ENCODE measurements at regions not wholly inside any gene's neighbourhood (a gene's known extent, or its start where the extent isn't known, plus 50 kb on each side); places are given as distances from the start of the nearest gene placed in this dataset.
"Not testable (repeated sequence)": the region's sequence is repeated elsewhere in the genome, so short reads cannot be mapped to it uniquely, and the experiment has no call there.

DNA sequence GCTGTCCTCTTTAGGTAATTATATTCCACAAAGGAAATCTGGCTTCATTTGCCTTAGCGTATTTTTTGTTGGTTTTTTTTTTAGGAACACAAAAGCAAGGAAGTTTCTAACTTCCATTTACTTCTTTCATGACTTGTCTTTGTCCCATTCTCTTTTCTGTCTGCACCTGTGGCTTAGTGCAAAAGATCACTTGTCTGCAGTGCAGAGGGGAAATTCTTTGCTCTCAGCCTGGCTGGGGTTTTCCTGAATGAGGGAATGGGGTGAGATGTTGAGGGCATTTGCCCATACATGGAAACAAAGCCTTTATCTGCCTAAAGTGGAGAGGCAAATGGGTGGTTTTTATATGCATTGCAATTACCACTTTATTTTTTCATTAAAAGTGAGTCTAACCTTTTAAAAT is 361.1 kb upstream of the IGFBP3 start:
- H3K27ac Mint-ChIP-seq (ENCODE audit: unreplicated experiment) = no peak overlapping the region
- no peak overlapping the region for H3K4me3 Mint-ChIP-seq (ENCODE audit: unreplicated experiment)
- no peak for TF ChIP-seq CTCF (IDR thresholded peaks at IDR 0.05)
- no peak for DNase-seq (ENCODE audit: extremely low spot score, unreplicated experiment)
- H3K9me3 Mint-ChIP-seq (ENCODE audit: unreplicated experiment) = peaks cover 8% of the 10 kb centered on the region
- no peaks in the 10 kb centered on the region for H3K36me3 Mint-ChIP-seq (ENCODE audit: unreplicated experiment)
- H3K27me3 Mint-ChIP-seq (ENCODE audit: unreplicated experiment) = no peaks in the 10 kb centered on the region
- peaks cover 17% of the 10 kb centered on the region for H3K4me1 Mint-ChIP-seq (ENCODE audit: unreplicated experiment)

DNA sequence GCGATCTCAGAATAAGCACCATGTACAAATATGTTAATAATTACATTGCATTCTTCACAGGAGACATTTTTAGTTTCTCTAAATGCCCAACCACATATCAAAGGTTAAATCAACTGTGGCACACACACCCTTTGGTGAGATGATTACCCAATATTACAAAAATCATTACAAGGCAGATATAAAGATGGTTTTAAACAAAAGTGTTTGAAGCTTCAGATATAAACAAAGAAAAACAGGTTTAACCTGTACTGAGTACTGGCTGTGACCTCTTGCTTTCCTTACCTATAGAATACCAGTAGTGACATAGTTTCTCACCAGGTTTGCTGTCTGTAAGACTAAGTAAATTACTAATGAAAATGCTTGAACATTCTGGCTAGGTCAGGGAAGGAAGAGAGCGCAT is 360.0 kb upstream of the IGFBP3 start:
- no peak for DNase-seq (ENCODE audit: extremely low spot score, unreplicated experiment)
- Mint-ChIP-seq H3K9me3 (ENCODE audit: unreplicated experiment) (peaks cover 13% of the 10 kb centered on the region), H3K4me3 (ENCODE audit: unreplicated experiment) (no peak overlapping the region), H3K4me1 (ENCODE audit: unreplicated experiment) (peaks cover 17% of the 10 kb centered on the region), H3K27ac (ENCODE audit: unreplicated experiment) (no peak overlapping the region), H3K27me3 (ENCODE audit: unreplicated experiment) (no peaks in the 10 kb centered on the region), H3K36me3 (ENCODE audit: unreplicated experiment) (peaks cover 3% of the 10 kb centered on the region)
- no peak for TF ChIP-seq CTCF (IDR thresholded peaks at IDR 0.05)

- peaks cover 3% of the 10 kb centered on the region for H3K36me3 Mint-ChIP-seq (ENCODE audit: unreplicated experiment)
- no peak overlapping the region for H3K4me3 Mint-ChIP-seq (ENCODE audit: unreplicated experiment)
- TF ChIP-seq CTCF (IDR thresholded peaks at IDR 0.05) = no peak
- no peaks in the 10 kb centered on the region for H3K27me3 Mint-ChIP-seq (ENCODE audit: unreplicated experiment)
- H3K9me3 Mint-ChIP-seq (ENCODE audit: unreplicated experiment) = peaks cover 13% of the 10 kb centered on the region
- peaks cover 17% of the 10 kb centered on the region for H3K4me1 Mint-ChIP-seq (ENCODE audit: unreplicated experiment)
- H3K27ac Mint-ChIP-seq (ENCODE audit: unreplicated experiment) = no peak overlapping the region
- no peak for DNase-seq (ENCODE audit: extremely low spot score, unreplicated experiment)
Measured at GRCh38 chr7:46279290-46279689, 358.2 kb upstream of the IGFBP3 start.

DNA sequence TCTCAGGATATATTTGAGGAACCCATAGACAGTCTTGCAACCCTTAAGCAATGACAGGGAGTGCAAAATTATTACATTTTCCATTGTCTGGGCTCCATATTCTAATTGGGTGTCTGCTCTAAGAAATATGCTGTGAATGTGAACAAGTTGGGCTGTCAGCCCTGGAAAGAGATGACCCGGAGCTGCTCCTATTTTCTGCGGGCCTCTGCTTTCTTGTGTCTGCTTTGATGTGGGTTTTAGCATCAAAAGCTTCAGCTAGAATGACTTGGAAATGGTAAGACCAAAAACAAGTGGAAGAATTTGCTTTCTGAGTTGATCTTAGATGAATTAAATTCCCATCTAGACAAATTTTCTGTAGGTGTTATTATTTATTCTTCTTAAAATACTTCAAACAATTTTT is 343.6 kb upstream of the IGFBP3 start:
- Mint-ChIP-seq H3K27me3 (ENCODE audit: unreplicated experiment) (no peaks in the 10 kb centered on the region), H3K4me1 (ENCODE audit: unreplicated experiment) (peaks cover 15% of the 10 kb centered on the region), H3K9me3 (ENCODE audit: unreplicated experiment) (peaks cover 3% of the 10 kb centered on the region), H3K4me3 (ENCODE audit: unreplicated experiment) (no peak overlapping the region), H3K36me3 (ENCODE audit: unreplicated experiment) (peaks cover 7% of the 10 kb centered on the region), H3K27ac (ENCODE audit: unreplicated experiment) (no peak overlapping the region)
- no peak for TF ChIP-seq CTCF (IDR thresholded peaks at IDR 0.05)
- no peak for DNase-seq (ENCODE audit: extremely low spot score, unreplicated experiment)

GRCh38 chr7:46261638-46262037 is 340.6 kb upstream of the IGFBP3 start:
- DNase-seq (ENCODE audit: extremely low spot score, unreplicated experiment); H3K27ac Mint-ChIP-seq (ENCODE audit: unreplicated experiment); H3K9me3 Mint-ChIP-seq (ENCODE audit: unreplicated experiment); H3K4me3 Mint-ChIP-seq (ENCODE audit: unreplicated experiment); H3K27me3 Mint-ChIP-seq (ENCODE audit: unreplicated experiment); H3K36me3 Mint-ChIP-seq (ENCODE audit: unreplicated experiment): not testable (repeated sequence)
- H3K4me1 Mint-ChIP-seq (ENCODE audit: unreplicated experiment) = peaks cover 38% of the 10 kb centered on the region

DNA sequence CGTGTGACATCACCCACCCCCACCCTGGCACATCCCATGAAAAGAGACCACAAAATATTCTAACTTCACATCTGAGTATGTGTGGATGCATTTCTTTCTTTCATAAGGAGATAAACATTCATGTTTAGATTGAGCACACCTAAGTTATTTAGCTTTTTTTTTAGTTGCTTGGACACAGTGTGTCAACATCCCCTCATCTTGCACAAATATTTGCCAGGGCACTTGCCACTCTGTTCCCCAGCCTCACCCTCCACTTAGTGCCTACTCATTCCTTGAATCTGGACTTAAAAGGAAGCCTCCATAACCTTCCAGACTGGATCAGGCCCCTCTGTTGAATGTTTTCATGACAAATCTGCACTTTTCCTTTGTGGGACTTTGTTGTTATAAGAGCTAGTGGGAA is 338.9 kb upstream of the IGFBP3 start:
- H3K27me3 Mint-ChIP-seq (ENCODE audit: unreplicated experiment) = no peaks in the 10 kb centered on the region
- H3K27ac Mint-ChIP-seq (ENCODE audit: unreplicated experiment) = peak overlapping the region; percentile 74
- H3K36me3 Mint-ChIP-seq (ENCODE audit: unreplicated experiment) = peaks cover 7% of the 10 kb centered on the region
- no peak overlapping the region for H3K4me3 Mint-ChIP-seq (ENCODE audit: unreplicated experiment)
- peaks cover 6% of the 10 kb centered on the region for H3K9me3 Mint-ChIP-seq (ENCODE audit: unreplicated experiment)
- peaks cover 38% of the 10 kb centered on the region for H3K4me1 Mint-ChIP-seq (ENCODE audit: unreplicated experiment)
- TF ChIP-seq CTCF (IDR thresholded peaks at IDR 0.05) = no peak
- DNase-seq (ENCODE audit: extremely low spot score, unreplicated experiment) = no peak
